SK-N-SH (cell line): ENCODE measurements at regions not wholly inside any gene's neighbourhood (a gene's known extent, or its start where the extent isn't known, plus 50 kb on each side); places are given as distances from the start of the nearest gene placed in this dataset.

Experiments used
- CTCF ChIA-PET: fragments of 300-600, 350-600 bp; formaldehyde crosslinking; extraction: SDS; loops from one replicate; lab custom pipeline; 2021; lab: Yijun Ruan, JAX
- POLR2A ChIA-PET: fragments of 350-600 bp; sonication (Branson Sonifier 250); formaldehyde crosslinking; extraction: SDS; loops from one replicate; lab custom pipeline; 2020; ENCODE audit warnings: antibody characterized with exemption, inconsistent platforms; lab: Yijun Ruan, JAX
- DNase-seq: peaks from one replicate; pipeline ENCODE4 v3.0.0; 2012
- H2AFZ ChIP-seq: fragments of 200-600 bp; sonication (generic); 2 replicates; pipeline ENCODE4 v1.8.1; 2016; ENCODE audit warnings: antibody characterized with exemption, mild to moderate bottlenecking, low read depth
- H3F3A ChIP-seq: fragments of 200-600 bp; sonication (generic); replicated peaks from 2 replicates; pipeline ENCODE3; 2016; ENCODE audit warnings: antibody characterized with exemption, mild to moderate bottlenecking; ENCODE audit not compliant: insufficient read depth
- H3K27ac ChIP-seq, 2 experiments: fragments of 200-500 bp in 1 of 2; fragments of 200-600 bp in 1 of 2; sonication (Bioruptor generic) in 1 of 2; sonication (generic), shearing (Covaris generic) in 1 of 2; 2 replicates each; pipeline versions ENCODE4 v1.5.1 to v1.6.1; 2014 to 2016; ENCODE audit warnings: low read depth in 2 of 2, inconsistent platforms in 1 of 2, low read length in 1 of 2, mild to moderate bottlenecking in 1 of 2, mixed read lengths in 1 of 2
- H3K27me3 ChIP-seq: fragments of 200-600 bp; sonication (generic), shearing (Covaris generic); 2 replicates; pipeline ENCODE4 v1.6.1; 2016; ENCODE audit warnings: mixed run types; ENCODE audit not compliant: insufficient read depth
- H3K36me3 ChIP-seq, 2 experiments: fragments of 200-500 bp in 1 of 2; fragments of 200-600 bp in 1 of 2; sonication (Bioruptor generic) in 1 of 2; sonication (generic) in 1 of 2; replicated peaks in 1 of 2; 2 replicates each; pipeline versions ENCODE3 to v1.5.1; 2014 to 2016; ENCODE audit warnings: low read length in 1 of 2, mild to moderate bottlenecking in 1 of 2; ENCODE audit not compliant: insufficient read depth in 2 of 2, control insufficient read depth in 1 of 2
- H3K4me1 ChIP-seq, 2 experiments: fragments of 200-500 bp in 1 of 2; fragments of 200-600 bp in 1 of 2; sonication (Bioruptor generic) in 1 of 2; sonication (generic), shearing (Covaris generic) in 1 of 2; 2 replicates each; pipeline versions ENCODE4 v1.5.1 to v1.6.1; 2014 to 2016; ENCODE audit warnings: low read depth in 1 of 2, low read length in 1 of 2, mixed run types in 1 of 2; ENCODE audit not compliant: insufficient read depth in 2 of 2, control insufficient read depth in 1 of 2
- H3K4me2 ChIP-seq: fragments of 200-600 bp; sonication (generic), shearing (Covaris generic); 2 replicates; pipeline ENCODE4 v1.6.1; 2017; ENCODE audit warnings: mixed run types
- H3K4me3 ChIP-seq, 2 experiments: fragments of 200-500 bp in 1 of 2; fragments of 200-600 bp in 1 of 2; sonication (Bioruptor generic) in 1 of 2; sonication (generic), shearing (Covaris generic) in 1 of 2; 2 replicates each; pipeline versions ENCODE4 v1.5.1 to v1.8.1; 2014 to 2016; ENCODE audit warnings: low read depth in 2 of 2, inconsistent platforms in 1 of 2, low read length in 1 of 2, mild to moderate bottlenecking in 1 of 2, mixed read lengths in 1 of 2, moderate library complexity in 1 of 2
- H3K79me2 ChIP-seq: fragments of 200-600 bp; sonication (generic); 2 replicates; pipeline ENCODE4 v1.8.1; 2017; ENCODE audit warnings: mild to moderate bottlenecking; ENCODE audit not compliant: insufficient read depth
- H3K9ac ChIP-seq: fragments of 200-600 bp; sonication (generic); 2 replicates; pipeline ENCODE4 v1.6.1; 2017; ENCODE audit warnings: mixed run types
- H3K9me2 ChIP-seq: fragments of 200-600 bp; sonication (generic); 2 replicates; pipeline ENCODE4 v1.6.1; 2017; ENCODE audit warnings: mixed run types
- H3K9me3 ChIP-seq: fragments of 200-600 bp; sonication (generic); 2 replicates; pipeline ENCODE4 v1.6.1; 2017; ENCODE audit warnings: mixed run types, mild to moderate bottlenecking, moderate library complexity
- H4K20me1 ChIP-seq: fragments of 200-600 bp; sonication (generic); 2 replicates; pipeline ENCODE4 v1.6.1; 2017; ENCODE audit warnings: mild to moderate bottlenecking, mixed run types; ENCODE audit not compliant: insufficient read depth
- CHD2 ChIP-seq: fragments of 150-350 bp; IDR thresholded peaks from 2 replicates; pipeline ENCODE4 v1.6.1; 2018; ENCODE audit warnings: low read length; ENCODE audit not compliant: partially characterized antibody
- CTCF ChIP-seq: fragments of 200-600 bp; sonication (generic); IDR thresholded peaks from 2 replicates; pipeline ENCODE4 v1.6.1; 2017; ENCODE audit warnings: antibody characterized with exemption, mild to moderate bottlenecking, moderate library complexity
- ELF1 ChIP-seq: IDR thresholded peaks from 2 replicates; pipeline ENCODE4 v1.4.0; 2012
- EP300 ChIP-seq, 2 experiments: IDR thresholded peaks; 2 replicates each; pipeline versions ENCODE4 v1.4.0 to v1.6.1; 2012; ENCODE audit warnings: borderline replicate concordance in 1 of 2, low read depth in 1 of 2, low read length in 1 of 2
- EZH2phosphoT487 ChIP-seq: fragments of 200-600 bp; sonication (generic); IDR thresholded peaks from 2 replicates; pipeline ENCODE4 v1.6.1; 2017; ENCODE audit warnings: low read depth, mixed run types, mild to moderate bottlenecking, antibody characterized with exemption, moderate library complexity, borderline replicate concordance
- FOXM1 ChIP-seq: IDR thresholded peaks from 2 replicates; pipeline ENCODE4 v1.4.0; 2012; ENCODE audit warnings: low read depth, mild to moderate bottlenecking
- GABPA ChIP-seq: IDR thresholded peaks from 2 replicates; pipeline ENCODE4 v1.4.0; 2012; ENCODE audit warnings: low read depth, mild to moderate bottlenecking
- GATA2 ChIP-seq: sonication (generic); formaldehyde crosslinking; IDR thresholded peaks from 2 replicates; pipeline ENCODE4 v1.5.0; 2020; ENCODE audit warnings: mild to moderate bottlenecking, missing genetic modification reagents
- MEF2A ChIP-seq: IDR thresholded peaks from 2 replicates; pipeline ENCODE4 v1.4.0; 2012; ENCODE audit warnings: low read depth, borderline replicate concordance
- NFIC ChIP-seq: IDR thresholded peaks from 2 replicates; pipeline ENCODE4 v1.4.0; 2012; ENCODE audit warnings: borderline replicate concordance
- POLR2AphosphoS5 ChIP-seq: IDR thresholded peaks from 2 replicates; pipeline ENCODE4 v1.6.1; 2012; ENCODE audit warnings: low read depth, low read length
- RAD21 ChIP-seq: IDR thresholded peaks from 2 replicates; pipeline ENCODE4 v1.6.1; 2012; ENCODE audit warnings: mild to moderate bottlenecking, low read length
- RCOR1 ChIP-seq: fragments of 150-350 bp; IDR thresholded peaks from 2 replicates; pipeline ENCODE4 v1.6.1; 2017; ENCODE audit warnings: antibody characterized with exemption, low read length
- REST ChIP-seq: IDR thresholded peaks from 2 replicates; pipeline ENCODE4 v1.6.1; 2012; ENCODE audit warnings: mild to moderate bottlenecking, low read depth, low read length, moderate library complexity
- RFX5 ChIP-seq: IDR thresholded peaks from 2 replicates; pipeline ENCODE4 v1.6.1; 2012; ENCODE audit warnings: mild to moderate bottlenecking, improper control_type of control experiment, low read length
- SMC3 ChIP-seq: IDR thresholded peaks from 2 replicates; pipeline ENCODE4 v1.6.1; 2012; ENCODE audit warnings: low read depth, low read length, improper control_type of control experiment
- TEAD4 ChIP-seq: IDR thresholded peaks from 2 replicates; pipeline ENCODE4 v1.4.0; 2012; ENCODE audit warnings: mild to moderate bottlenecking, borderline replicate concordance; ENCODE audit not compliant: insufficient read depth
- USF2 ChIP-seq: fragments of 150-350 bp; IDR thresholded peaks from 2 replicates; pipeline ENCODE4 v1.6.1; 2017; ENCODE audit warnings: antibody characterized with exemption, low read length, low read depth, borderline replicate concordance
- YY1 ChIP-seq: IDR thresholded peaks from 2 replicates; pipeline ENCODE4 v1.4.0; 2012; ENCODE audit warnings: low read depth, mild to moderate bottlenecking
- ZBTB33 ChIP-seq: IDR thresholded peaks from 2 replicates; pipeline ENCODE4 v1.4.0; 2012; ENCODE audit warnings: low read depth, borderline replicate concordance
- WGBS: methylation state at CpG from one replicate; pipeline ENCODE4 v1.1.6; 2017; ENCODE audit warnings: low lambda C conversion rate; 5-methylcytosine and 5-hydroxymethylcytosine counted together

- TF ChIP-seq FOXM1 (no peak), REST (no peak), POLR2AphosphoS5 (no peak)
- TF ChIP-seq, all 33 proteins: peak for 0
Measured at GRCh38 chr2:201536754-201537153, 85.2 kb downstream of the STRADB start (continued).

- no peaks in the 10 kb centered on the region for H3K79me2 ChIP-seq
- no peak overlapping the region for H2AFZ ChIP-seq
- no peak for DNase-seq
- H3K4me1 ChIP-seq = no peaks in the 10 kb centered on the region
- ChIA-PET POLR2A (no interaction called here), CTCF (interaction anchor here (1.3 kb wide), 1 partner anchor 13 kb away, joined by 3 read pairs; no protein-coding TSS in a partner anchor)
- no peak overlapping the region for H3K4me3 ChIP-seq
- 86% methylated on average over 2 of the region's 2 CpGs for WGBS
- H4K20me1 ChIP-seq = no peaks in the 10 kb centered on the region
- peaks cover 15% of the 10 kb centered on the region for H3F3A ChIP-seq
- no peak overlapping the region for H3K4me2 ChIP-seq
- TF ChIP-seq YY1 (no peak), NFIC (no peak), ZBTB33 (no peak), EZH2phosphoT487 (no peak), USF2 (no peak), RFX5 (no peak), ELF1 (no peak), TEAD4 (no peak), GABPA (no peak), CTCF (no peak), RCOR1 (no peak), POLR2AphosphoS5 (no peak), RAD21 (no peak), GATA2 (CRISPR knock-in tag) (no peak), MEF2A (no peak), CHD2 (no peak), SMC3 (no peak), EP300 (IDR thresholded peaks at IDR 0.05; ENCODE audit: borderline replicate concordance in 1 of 2, low read depth in 1 of 2, low read length in 1 of 2) (no peak)
- H3K9ac ChIP-seq = no peak overlapping the region
- H3K9me3 ChIP-seq = peaks cover 19% of the 10 kb centered on the region
- no peak overlapping the region for H3K27ac ChIP-seq
- H3K36me3 ChIP-seq = no peaks in the 10 kb centered on the region
- no peaks in the 10 kb centered on the region for H3K27me3 ChIP-seq
- H3K9me2 ChIP-seq = no peaks in the 10 kb centered on the region
Measured at GRCh38 chr2:201536046-201536445, 84.5 kb downstream of the STRADB start.
